SK-N-MC (cell line): ENCODE measurements at regions not wholly inside any gene's neighbourhood (a gene's known extent, or its start where the extent isn't known, plus 50 kb on each side); places are given as distances from the start of the nearest gene placed in this dataset.

ENCODE experiments used
- EZH2 ChIP-seq: fragments of 200-600 bp; sonication (generic); IDR thresholded peaks from one replicate; pipeline ENCODE4 v1.6.1; 2017; ENCODE audit warnings: antibody characterized with exemption
- POLR2AphosphoS5 ChIP-seq: IDR thresholded peaks from 2 replicates; pipeline ENCODE4 v1.6.1; 2012; ENCODE audit warnings: mild to moderate bottlenecking, low read depth, low read length, borderline replicate concordance

- TF ChIP-seq EZH2 = no peak
- TF ChIP-seq POLR2AphosphoS5 = no peak
Observed at GRCh38 chr4:117357437-117357836, 272.1 kb upstream of the TRAM1L1 start.
